Adrenal gland (tissue), 9 donors: ENCODE measurements at regions not wholly inside any gene's neighbourhood (a gene's known extent, or its start where the extent isn't known, plus 50 kb on each side); places are given as distances from the start of the nearest gene placed in this dataset.

ENCODE experiments used
- DNase-seq, 7 donors: peaks; one replicate each; pipeline ENCODE4 v3.0.0-alpha.2; 2019 to 2020
- H3K27ac ChIP-seq, 5 donors: fragments of 200-600 bp; sonication (generic) in 4 of 5; 1 replicate in 3 of 5; 2 replicates in 2 of 5; pipeline versions ENCODE4 v1.5.1 to v1.8.0; 2016 to 2020; ENCODE audit warnings: mild to moderate bottlenecking in 1 of 5
- H3K27me3 ChIP-seq: fragments of 200-600 bp; 2 replicates; pipeline ENCODE4 v1.8.0; 2021
- H3K36me3 ChIP-seq, 2 donors: fragments of 200-600 bp; replicated peaks in 1 of 2; 1 replicate in 1 of 2; 2 replicates in 1 of 2; pipeline versions ENCODE4 v1.5.1 to v1.8.0; 2018 to 2022
- H3K4me1 ChIP-seq, 2 donors: fragments of 200-600 bp; replicated peaks in 1 of 2; 1 replicate in 1 of 2; 2 replicates in 1 of 2; pipeline versions ENCODE4 v1.5.1 to v1.8.0; 2018 to 2021
- H3K4me3 ChIP-seq, 4 donors: fragments of 200-600 bp; sonication (generic) in 3 of 4; one replicate each; pipeline ENCODE4 v1.5.1; 2016 to 2018
- H3K9me3 ChIP-seq, 3 donors: fragments of 200-600 bp; sonication (generic) in 1 of 3; replicated peaks in 1 of 3; 1 replicate in 2 of 3; 2 replicates in 1 of 3; pipeline versions ENCODE4 v1.5.1 to v1.8.0; 2016 to 2021
- POLR2A ChIP-seq, 2 donors: fragments of 450-650 bp; IDR thresholded peaks; one replicate each; pipeline ENCODE4 v1.6.1; 2017; ENCODE audit warnings: antibody characterized with exemption in 2 of 2, mild to moderate bottlenecking in 2 of 2, moderate library complexity in 1 of 2
- WGBS, 4 donors: extraction: QIAGEN DNeasy Blood & Tissue Kit in 2 of 4; methylation state at CpG; one replicate each; pipeline versions ENCODE4 v1.1.5 to v1.1.7; 2013 to 2017; 5-methylcytosine and 5-hydroxymethylcytosine counted together
- intact Hi-C, 2 donors: fragments of 100-400 bp; cut with DNase I; formaldehyde crosslinking; loops; one replicate each; pipeline versions ENCODE4 v1.14.1 to v1.15.0; 2022 to 2023
- TF ChIP-seq, protein P1 (sequence below), 6 experiments: fragments of 450-650 bp in 4 of 6; fragments of 200-600 bp in 2 of 6; sonication (generic) in 1 of 6; IDR thresholded peaks; 1 replicate in 5 of 6; 2 replicates in 1 of 6; pipeline versions ENCODE4 v1.5.1 to v1.8.0; 2016 to 2021; ENCODE audit warnings: antibody characterized with exemption in 6 of 6, mild to moderate bottlenecking in 2 of 6, moderate library complexity in 1 of 6
- donor health status: healthy with polysubstance abuse.
- donor health status: Bipolar disorder and iron deficiency.
- donor health status: DM: yes; HTN: yes; CAD: no.
- donor health status: DM: no; HTN: no; CAD: no.
- donor health status: DM: no; HTN: no; CAD: no.

DNA sequence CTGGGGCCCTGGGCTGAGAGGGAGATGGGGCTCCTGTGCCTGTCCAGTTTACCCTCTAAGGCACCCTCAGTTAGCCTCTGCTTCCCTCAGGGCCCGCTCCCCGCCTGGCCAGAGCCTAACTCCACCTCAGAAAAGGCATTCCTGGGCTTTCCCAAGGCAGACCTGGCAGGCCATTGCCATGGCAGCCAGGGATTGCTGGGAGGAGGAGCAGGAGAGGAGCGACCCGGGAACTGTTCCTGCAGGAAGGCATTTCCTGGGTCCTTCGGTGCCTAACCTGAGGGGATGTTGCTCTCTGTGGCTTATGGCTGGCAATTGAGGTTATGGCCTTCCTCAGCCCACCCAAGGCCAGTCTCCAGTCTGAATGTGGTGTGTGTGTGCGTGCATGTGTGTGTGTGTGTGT is 131.3 kb downstream of the PJA1 start:
- no peak for TF ChIP-seq POLR2A (IDR thresholded peaks at IDR 0.05)
- TF ChIP-seq, protein P1, sequence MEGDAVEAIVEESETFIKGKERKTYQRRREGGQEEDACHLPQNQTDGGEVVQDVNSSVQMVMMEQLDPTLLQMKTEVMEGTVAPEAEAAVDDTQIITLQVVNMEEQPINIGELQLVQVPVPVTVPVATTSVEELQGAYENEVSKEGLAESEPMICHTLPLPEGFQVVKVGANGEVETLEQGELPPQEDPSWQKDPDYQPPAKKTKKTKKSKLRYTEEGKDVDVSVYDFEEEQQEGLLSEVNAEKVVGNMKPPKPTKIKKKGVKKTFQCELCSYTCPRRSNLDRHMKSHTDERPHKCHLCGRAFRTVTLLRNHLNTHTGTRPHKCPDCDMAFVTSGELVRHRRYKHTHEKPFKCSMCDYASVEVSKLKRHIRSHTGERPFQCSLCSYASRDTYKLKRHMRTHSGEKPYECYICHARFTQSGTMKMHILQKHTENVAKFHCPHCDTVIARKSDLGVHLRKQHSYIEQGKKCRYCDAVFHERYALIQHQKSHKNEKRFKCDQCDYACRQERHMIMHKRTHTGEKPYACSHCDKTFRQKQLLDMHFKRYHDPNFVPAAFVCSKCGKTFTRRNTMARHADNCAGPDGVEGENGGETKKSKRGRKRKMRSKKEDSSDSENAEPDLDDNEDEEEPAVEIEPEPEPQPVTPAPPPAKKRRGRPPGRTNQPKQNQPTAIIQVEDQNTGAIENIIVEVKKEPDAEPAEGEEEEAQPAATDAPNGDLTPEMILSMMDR (IDR thresholded peaks at IDR 0.05) = no peak
- 82 to 100% (median 93%) methylated on average over 1 to 6 of the region's 6 CpGs; no CpG with 5 or more reads in 1 of the 4 donors for WGBS, 4 donors
- peak in 1 of 7 donors; percentile 9 for DNase-seq

DNA sequence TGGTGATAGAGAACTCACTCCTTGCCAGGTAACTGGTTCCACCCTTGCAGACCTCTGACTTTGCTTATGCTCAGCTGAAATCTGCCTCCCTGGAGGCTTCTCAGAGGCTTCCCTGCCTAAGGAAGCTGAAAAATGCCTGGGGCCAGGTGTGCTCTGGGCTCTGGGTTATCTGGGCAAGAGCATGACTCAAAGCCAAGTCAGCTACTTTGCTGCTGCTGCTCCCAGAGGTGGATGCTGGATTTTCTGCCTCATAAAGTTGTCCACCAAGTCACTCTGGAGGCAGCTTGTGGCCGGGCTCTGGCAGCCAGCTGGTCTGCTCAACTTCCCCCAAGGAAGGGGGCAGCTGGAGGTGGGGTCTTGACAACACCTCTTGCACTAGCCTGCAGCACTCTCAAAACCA is 132.7 kb downstream of the PJA1 start:
- H3K27me3 ChIP-seq = peaks cover 9% of the 10 kb centered on the region
- no peaks in the 10 kb centered on the region for H3K9me3 ChIP-seq
- WGBS, 4 donors = 84 to 89% methylated on average over 1 of the region's 1 CpG; no CpG with 5 or more reads in 2 of the 4 donors
- DNase-seq = peak in 1 of 7 donors; percentile 8
- no peaks in the 10 kb centered on the region for H3K36me3 ChIP-seq
- TF ChIP-seq, protein P1 (IDR thresholded peaks at IDR 0.05) = no peak
- TF ChIP-seq POLR2A (IDR thresholded peaks at IDR 0.05) = no peak
- H3K27ac ChIP-seq = no peak overlapping the region
- H3K4me3 ChIP-seq = no peak overlapping the region
- H3K4me1 ChIP-seq = peaks cover 0 to 6% of the 10 kb centered on the region in 2 donors
- intact Hi-C loops = no loop called here

More for the DNA sequence above, 131.3 kb downstream of the PJA1 start:
- H3K4me3 ChIP-seq = no peak overlapping the region
- no peak overlapping the region for H3K27ac ChIP-seq
- H3K4me1 ChIP-seq = no peaks in the 10 kb centered on the region
- H3K9me3 ChIP-seq = no peaks in the 10 kb centered on the region
- H3K36me3 ChIP-seq = no peaks in the 10 kb centered on the region
- H3K27me3 ChIP-seq = peaks cover 9% of the 10 kb centered on the region
- intact Hi-C loops = no loop called here

DNA sequence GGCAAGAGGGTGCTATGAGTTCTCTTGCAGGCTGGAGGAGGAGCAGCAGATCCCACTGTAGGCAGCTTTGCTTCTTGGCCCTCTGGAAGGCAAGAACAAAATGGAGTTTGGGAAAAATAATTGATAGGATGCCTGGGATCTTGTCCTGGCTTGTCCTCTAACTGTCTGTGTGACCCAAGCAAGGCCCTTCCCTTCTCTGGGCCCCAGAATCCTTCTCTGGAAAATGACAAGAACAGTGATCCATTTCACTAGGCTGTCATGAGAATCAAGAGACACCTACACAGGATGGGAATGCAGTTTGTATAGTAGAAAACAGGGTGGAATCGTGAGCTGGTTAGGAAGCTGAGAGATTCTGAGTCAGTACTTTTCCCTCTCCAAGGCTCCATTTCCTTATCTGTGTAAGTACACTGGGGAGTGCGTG is 133.3 kb downstream of the PJA1 start:
- Histone ChIP-seq H3K36me3 (no peaks in the 10 kb centered on the region), H3K9me3 (no peaks in the 10 kb centered on the region), H3K27me3 (peaks cover 9% of the 10 kb centered on the region), H3K27ac (no peak overlapping the region), H3K4me3 (no peak overlapping the region), H3K4me1 (peaks cover 0 to 6% of the 10 kb centered on the region in 2 donors)
- TF ChIP-seq, protein P1 (IDR thresholded peaks at IDR 0.05) = no peak
- no peak for TF ChIP-seq POLR2A (IDR thresholded peaks at IDR 0.05)
- intact Hi-C loops = no loop called here
- 67 to 86% (median 73%) methylated on average over 1 to 2 of the region's 2 CpGs for WGBS, 4 donors
- DNase-seq = no peak

- intact Hi-C loops = no loop called here
- 69 to 90% (median 79%) methylated on average over 2 to 3 of the region's 3 CpGs for WGBS, 4 donors
- DNase-seq = peak in 1 of 7 donors; percentile 14
- H3K4me1 ChIP-seq = peaks cover 0 to 6% of the 10 kb centered on the region in 2 donors
- no peak overlapping the region for H3K27ac ChIP-seq
- H3K27me3 ChIP-seq = peaks cover 9% of the 10 kb centered on the region
- H3K36me3 ChIP-seq = no peaks in the 10 kb centered on the region
- TF ChIP-seq, protein P1 (IDR thresholded peaks at IDR 0.05) = no peak
- no peak for TF ChIP-seq POLR2A (IDR thresholded peaks at IDR 0.05)
- no peak overlapping the region for H3K4me3 ChIP-seq
- H3K9me3 ChIP-seq = no peaks in the 10 kb centered on the region
These were observed 134.1 kb downstream of the PJA1 start for GRCh38 chrX:69031181-69031580.
